GM21825 (cell line): ENCODE measurements at regions not wholly inside any gene's neighbourhood (a gene's known extent, or its start where the extent isn't known, plus 50 kb on each side); places are given as distances from the start of the nearest gene placed in this dataset.
"Not testable (repeated sequence)": the region's sequence is repeated elsewhere in the genome, so short reads cannot be mapped to it uniquely, and the experiment has no call there.

Experiments
- ATAC-seq: cut with Tn5 transposase; IDR thresholded peaks from one replicate; pipeline ENCODE4 v1.9.1; 2021; ENCODE audit warnings: mild to moderate bottlenecking, moderate library complexity; ENCODE audit not compliant: unreplicated experiment

DNA sequence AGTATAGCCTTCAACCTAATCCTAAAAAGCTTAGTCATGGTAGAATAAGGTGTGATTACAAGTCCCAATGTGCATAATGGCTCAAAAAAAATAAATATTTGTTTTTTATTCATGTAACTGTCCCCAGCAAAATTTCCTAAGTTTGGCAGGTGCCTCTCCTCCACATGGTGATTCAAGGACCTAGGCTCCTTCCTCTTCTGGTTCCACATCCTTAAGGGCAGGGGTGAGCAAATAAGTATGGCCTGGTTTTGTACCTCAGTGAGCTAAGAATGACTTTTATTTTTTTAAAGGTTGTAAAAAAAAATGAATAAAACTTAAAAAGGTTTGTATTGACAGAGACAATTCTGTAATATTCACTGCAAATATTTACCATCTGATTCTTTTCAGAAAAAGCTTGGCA is 343.5 kb upstream of the UBE2E2 start:
- ATAC-seq = no peak

DNA sequence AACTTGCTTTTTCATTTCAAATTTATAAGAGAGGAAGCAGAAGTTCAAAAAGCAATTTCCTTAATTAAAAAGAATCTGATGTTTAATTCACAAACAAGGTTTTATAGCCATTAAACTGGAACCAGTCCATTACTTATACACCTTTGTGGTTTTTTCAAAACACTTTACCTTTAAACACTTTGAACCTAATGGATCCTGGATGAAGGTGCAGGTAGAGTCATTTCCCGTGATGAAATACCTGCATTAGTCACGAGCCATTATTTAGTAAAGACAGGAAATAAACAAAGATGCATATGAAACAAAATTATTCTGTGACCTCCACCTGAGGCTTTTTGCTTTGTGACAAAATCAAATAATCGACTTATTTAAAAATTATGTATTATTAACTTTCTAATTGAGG is 341.7 kb upstream of the UBE2E2 start:
- ATAC-seq = no peak

DNA sequence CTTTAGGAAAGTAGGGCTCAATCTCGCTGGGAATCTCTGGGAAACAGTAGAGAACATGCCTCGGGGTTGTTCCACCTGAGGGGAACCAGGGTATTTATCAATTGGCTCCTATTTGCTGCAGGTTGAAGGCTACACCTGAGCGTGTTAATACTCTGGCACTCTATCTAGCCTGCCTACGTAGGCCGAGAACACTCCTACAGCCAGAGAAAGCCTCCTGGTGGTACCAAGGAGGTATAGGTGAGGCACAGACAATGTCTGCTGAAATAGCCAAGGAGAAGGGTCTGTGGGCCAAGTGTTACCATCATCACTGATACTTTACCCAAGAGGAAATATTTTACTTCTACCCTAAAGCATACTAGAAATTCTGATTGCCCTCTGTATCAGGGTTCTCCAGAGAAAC is 341.0 kb upstream of the UBE2E2 start:
- no peak for ATAC-seq

DNA sequence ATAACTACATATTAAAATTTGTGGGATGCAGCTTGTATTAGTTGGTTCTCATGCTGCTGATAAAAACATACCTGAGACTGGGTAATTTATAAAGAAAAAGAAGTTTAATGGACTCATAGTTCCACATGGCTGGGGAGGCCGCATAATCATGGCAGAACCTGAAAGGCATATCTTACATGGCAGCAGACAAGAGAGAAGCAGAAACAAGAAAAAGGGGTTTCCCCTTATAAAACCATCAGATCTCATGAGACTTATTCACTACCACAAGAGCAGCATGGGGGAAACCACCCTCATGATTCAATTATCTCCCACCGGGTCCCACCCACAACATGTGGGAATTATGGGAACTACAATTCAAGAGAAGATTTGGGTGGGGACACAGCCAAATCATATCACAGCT is 320.3 kb upstream of the UBE2E2 start:
- ATAC-seq = not testable (repeated sequence)

DNA sequence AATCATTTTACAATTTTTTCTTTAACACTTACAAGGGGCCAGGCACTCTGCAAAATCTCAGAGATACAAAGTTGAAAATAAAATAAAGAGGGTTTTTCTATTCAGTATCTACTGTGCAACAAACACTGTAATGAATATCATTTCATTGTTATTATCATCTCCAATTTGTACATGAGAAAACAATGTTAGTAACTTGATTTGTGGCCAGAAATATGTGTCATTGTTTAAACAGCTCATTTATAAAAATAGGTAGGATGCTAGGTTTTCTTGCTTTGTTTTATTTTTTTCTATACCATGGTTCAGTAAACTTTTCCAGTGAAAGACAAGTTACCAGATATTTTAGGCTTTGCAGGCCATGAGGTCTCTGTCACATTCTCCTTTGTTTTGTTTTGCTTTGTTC is 318.1 kb upstream of the UBE2E2 start:
- no peak for ATAC-seq

DNA sequence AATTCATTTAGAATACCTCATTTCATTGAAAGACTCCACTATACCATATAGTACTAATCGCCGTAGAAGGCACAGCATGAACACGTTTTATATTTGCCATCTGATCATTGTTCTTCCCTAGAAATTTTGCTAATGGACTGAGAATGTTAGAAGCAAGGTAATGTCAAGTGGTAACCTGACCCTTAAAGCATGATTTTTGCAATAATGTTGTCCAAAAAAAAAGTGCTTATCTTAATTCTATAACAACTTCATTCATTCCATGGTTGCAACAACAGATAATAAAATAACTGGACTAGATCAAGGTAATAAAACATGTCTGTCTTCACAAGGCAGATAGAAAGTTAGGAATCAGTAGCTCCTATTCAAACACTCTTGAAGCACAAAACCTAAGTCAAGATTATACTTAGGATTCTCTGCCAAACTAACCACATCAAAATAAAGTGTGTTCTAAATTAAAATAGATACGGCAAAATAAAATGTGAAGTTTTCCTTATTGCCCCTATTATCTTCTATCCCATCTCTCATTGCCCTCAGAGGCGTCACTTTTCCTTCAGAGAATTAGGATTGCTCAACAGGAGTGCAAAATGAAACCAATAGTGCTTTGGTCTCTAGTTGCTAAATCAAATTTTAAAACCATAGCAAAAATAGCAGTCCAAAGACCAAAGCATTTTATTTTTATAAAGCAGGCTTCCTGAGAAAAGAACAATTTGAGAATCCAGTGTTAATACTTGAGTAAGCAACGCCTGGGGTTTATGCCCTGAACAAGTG is 317.4 kb upstream of the UBE2E2 start:
- ATAC-seq = no peak

DNA sequence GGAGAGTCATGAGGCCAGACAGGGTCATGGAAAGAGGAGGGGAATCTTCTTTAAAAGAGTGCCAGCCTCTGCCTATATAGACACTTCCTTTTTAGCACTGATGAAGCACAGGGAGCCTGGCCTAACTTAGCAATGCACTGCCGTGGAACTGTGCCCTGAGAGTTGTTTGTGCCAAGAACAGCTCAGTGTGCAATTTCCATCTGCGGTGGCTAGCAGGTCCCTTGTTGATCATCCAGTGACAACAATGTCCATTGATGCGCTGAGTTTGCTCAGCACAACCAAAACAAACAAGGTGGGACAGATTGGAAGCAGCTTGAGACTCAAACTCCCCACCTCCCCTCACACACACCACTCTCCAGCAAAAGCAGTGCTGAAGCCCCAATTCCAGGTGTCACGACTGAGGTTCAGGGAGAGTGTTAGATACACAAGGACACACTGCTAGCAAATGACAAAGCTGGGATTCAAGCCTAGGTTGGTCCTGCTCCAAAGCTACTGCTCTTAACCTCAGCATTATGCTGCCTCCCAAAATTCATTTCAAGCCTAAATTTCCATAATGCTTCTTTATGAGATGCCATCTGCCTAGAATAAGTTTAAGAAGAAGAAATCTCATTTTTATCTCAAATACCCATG is 316.6 kb upstream of the UBE2E2 start:
- no peak for ATAC-seq

DNA sequence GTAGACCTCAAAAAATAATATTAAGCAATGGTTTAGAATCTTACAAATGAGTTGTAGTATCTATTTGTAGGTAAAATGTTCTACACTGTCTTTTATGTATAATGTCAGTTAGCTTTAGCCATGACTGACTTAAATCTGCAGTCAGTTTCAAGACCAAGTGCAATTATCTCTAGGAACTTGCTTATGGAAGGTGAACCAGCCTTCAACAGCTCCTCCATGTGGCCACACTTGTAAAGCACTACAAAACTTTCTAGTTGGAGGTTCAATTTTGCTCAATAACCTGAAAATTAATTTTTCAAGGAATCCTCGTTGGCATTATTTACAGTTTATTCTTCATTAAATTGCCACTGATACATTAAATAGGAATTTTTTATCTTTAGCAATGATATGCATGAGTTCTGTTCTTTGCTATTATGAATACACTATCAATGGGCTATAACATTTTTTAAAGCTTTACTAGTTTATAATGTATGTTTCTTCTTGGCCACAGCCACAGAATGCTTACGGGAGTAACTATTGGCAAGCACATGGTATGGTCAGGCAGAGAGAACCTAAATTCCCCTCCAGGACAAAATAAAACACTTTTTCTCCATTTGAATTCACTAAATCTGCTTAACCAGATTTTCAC is 315.3 kb upstream of the UBE2E2 start:
- ATAC-seq = no peak

DNA sequence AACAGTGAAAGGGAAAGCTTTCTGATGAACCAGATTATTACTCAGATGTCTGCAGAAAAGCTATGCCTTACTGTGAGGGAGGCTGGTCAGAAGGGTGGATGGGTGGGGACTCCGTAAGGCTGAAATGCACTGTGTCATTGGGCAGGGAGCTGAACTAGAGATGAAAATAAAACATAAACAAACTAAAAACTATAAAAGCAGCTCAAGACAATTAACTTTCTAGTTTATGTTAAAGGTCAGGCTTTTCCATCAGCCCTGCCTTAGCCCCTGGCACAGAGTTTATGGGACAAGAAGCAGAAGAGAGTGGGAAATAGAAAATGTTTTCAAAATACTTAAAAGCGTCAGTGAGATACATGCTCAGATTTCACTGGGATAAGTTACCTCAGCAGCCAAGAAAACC is 310.0 kb upstream of the UBE2E2 start:
- no peak for ATAC-seq

DNA sequence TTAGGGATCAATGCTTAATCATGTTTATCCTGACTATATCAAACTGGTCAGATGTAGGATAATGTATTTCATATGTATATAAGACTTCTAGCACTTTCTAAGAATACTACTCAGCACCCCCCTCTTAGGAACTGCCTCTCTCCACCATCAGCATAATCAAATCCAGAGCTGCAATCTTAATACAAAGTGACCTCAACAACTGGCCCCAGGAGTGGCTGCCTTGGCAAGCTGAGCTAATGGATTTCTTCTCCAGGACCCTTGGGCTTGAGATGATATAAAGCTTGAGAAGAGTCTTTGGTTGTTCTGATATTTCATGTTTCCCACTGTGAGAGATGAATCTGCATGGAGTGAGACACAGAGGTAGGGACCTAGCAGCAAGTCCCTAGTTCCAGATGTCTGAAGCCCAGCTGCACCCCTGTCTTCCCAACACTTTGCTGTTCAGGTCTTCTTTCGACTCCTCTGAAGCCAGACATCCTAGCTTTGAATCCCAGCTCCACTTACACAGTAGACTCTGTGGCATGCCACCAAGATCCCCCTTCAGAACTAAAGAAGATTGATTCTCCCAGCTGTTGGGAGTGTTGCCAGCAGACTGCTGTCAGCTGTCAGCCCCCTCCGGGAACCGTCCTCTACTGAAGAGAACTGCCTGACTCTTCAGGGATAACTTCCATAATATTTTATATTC is 309.3 kb upstream of the UBE2E2 start:
- no peak for ATAC-seq

DNA sequence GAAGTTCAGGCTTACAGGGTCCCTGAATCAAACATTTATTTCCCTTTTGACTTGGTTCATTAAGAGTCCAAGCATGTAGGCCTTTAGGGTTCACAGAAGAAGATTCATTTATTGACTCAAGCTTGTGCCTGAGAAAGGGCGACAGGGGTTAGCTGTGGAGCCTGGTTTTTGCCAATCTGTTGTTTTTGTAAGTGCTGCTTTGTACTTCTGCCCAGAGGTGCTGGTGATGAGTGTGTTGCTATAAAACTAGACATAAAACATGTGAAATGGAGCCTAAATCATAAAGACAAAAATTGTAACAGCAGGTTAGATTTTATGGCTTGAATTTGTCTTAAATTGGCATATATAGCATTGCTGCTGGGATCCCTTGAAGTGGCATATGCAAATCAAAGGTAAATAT is 308.3 kb upstream of the UBE2E2 start:
- no peak for ATAC-seq

DNA sequence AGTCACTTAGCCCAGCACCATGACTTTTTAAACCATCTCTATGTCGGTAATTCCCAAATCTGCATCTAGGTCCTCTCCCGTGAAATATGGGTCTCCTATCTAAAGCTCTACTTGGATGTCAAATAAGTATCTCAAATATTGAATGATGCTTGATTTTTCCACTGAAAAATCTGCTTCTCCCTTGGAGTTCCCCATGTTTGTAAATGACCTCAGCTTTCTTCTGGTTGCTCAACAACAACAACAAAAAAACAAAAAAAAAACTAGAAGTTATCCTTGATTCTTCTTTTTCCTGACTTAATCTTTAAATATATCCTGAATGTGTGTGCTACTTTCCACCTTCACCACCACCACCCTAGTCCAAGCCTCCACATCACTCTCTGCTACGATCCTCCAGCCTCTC is 307.5 kb upstream of the UBE2E2 start:
- ATAC-seq = no peak

DNA sequence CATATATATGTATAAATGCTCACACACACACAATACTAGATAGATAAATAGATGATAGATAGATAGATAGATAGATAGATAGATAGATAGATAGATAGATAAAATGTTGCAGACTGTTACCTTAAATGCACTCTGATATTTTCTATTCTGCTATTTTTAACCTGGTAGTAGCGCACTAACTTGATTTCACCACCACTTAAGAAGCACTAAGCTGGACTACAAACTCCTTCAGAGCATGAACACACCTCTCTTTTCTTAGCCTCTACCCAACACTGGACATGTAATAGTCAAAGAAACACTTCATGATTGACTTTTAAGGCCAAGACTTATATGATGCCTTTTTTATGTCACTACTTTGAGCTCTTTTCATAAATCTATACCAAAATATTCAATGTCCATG is 304.6 kb upstream of the UBE2E2 start:
- no peak for ATAC-seq

DNA sequence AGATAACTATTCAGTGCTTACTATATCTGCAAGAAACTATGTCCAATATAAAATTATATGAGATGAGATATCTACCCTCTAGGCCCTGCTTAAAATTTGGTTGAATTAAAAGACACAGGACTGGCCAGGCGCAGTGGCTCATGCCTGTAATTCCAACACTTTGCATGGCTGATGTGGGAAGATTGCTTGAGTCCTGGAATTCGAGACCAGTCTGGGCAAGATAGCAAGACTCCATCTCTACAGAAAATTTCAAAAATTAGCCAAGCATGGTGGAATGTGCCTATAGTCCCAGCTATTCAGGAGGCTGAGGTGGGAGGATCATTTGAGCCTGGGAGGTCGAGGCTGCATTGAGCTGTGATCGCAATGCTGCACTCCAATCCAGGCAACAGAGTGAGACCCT is 303.7 kb upstream of the UBE2E2 start:
- no peak for ATAC-seq

DNA sequence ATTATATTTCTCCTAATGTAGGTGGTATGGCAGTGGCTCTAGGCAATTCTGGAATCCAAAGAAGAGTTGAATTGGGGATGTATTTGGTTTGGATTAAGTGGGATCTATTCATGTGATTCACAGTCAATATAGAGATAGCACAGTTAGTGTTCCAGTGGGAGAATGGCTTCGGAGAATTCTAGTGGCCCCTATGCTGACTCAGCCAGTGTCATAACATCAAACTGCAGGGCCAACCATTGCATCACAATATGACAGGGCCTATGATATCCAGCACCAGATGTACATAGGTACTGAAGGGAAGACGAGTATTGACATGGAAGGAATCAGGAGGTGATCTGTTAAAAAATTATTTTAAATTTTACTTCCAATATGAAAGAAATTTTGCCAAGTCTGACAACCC is 302.8 kb upstream of the UBE2E2 start:
- ATAC-seq = no peak

DNA sequence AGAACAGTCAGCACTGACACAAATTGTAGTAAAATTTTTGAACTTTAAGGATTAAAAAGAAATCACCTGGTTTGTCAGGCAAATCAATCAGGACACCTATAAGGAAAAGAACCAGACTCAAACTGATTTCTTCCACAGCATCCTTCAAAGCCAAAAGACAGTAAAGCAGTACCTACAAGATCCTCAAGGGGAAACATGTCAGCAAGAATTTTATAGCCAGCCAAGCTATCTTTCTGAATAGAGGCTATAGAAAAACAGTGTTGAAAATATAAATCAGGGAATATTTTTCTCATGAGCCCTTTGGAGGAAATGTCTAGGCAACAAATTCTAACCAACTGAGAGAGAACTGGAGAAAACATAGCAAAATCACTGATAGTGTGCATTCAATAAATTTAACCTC is 301.4 kb upstream of the UBE2E2 start:
- no peak for ATAC-seq

DNA sequence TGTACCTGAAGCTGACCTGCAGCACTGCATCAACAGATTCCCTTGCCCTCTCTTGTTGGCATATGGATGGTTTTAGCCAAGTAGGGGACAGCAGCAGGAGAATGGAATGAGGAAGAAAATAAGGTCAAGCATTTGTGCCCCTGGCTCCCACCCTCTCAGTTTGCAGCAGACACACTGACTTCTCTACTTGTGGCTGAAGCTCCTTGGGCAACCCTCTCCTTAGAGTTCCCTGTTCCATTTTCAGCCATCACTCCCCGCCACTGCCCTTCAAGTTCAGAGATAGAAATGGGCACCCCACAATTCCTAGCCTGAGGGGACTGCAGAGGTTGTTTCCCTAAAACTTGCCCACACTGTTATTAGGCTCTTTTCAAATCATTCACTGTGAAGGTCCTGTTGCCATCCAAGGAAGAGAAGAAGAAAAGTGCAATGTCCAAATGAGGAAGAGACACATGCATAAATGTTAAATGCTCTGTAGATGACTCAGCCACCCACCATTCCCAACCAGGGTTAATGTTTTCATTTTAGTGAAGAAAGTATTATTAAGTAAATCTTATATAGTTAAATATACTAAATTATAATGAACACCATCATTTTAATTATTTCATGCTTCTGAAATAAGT is 295.9 kb upstream of the UBE2E2 start:
- no peak for ATAC-seq

DNA sequence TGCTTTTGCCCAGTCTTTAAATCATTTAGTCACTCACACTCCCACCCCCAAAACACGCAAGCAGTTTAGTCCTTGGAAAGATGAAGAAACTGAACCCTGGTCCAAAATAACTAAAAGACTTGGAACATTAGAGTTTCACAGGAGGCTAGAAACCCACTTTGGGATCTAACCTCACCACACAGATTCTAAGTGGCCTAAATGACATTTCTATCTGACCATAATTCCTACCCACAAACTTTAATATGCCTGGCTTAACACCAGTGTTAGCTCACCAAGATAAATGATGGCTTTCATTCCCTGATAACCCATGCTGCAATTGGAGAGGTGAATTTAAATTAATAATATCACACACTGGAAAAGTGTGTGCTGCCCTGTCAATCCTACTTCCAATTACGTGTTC is 295.3 kb upstream of the UBE2E2 start:
- no peak for ATAC-seq

DNA sequence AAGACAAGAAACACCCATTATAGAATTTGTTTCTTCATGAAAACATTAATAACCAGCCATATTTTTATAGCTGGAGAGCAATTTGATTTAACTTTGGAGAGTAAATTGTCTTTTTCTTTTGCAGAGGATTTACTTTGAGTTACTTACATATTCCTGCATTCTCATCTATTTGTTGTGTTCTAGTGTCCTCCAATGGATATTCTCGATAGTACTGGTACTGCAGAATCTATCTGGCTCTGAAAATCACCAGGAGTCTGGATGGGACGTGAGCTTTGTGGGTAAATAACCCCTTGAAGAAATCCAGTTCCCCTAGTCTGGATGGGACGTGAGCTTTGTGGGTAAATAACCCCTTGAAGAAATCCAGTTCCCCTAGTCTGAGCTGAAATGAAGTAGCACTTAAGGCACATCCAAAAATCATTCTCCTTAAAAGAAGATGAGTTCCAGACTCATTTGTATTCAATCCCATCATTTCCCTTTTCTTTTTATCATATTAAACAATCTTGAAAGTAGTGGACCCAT is 294.1 kb upstream of the UBE2E2 start:
- no peak for ATAC-seq

DNA sequence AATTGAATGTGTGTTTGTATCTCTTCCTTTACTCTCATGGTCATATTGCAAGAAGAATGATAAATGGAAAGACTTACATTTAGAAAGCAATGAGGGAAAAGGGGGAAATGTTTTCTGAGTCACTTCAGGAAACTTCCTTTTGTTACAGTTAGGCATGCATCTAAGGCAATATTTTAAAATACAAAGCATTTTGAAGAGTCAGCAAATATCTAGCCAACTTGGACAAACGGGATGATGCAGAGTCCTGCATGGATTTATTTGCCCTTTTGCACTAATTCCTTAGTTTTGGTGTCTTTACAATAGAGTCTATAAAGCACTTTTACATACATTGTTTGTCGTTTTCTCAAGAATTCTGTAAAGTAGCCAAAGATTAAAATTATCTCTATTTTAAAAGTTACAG is 286.2 kb upstream of the UBE2E2 start:
- no peak for ATAC-seq

DNA sequence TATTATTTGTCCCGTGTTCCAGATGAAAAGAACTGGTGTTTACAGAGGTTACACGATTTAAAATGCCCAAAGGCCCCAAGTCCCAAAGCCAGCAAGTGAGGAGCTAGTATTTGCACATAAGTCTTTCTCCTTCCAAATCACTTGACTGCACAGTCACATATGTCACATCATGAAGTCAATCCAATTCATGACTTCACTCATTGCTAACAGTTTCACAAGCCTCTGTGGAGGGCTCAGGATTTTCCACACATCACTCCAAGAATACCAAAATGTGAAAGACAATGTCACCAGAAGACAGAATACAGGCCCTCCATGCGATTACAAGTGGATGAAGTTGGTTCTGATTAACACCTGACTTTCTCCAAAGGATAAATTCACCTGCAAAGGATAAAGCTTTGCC is 283.1 kb upstream of the UBE2E2 start:
- no peak for ATAC-seq
